Right cardiac atrium (tissue), 5 donors: ENCODE measurements at regions not wholly inside any gene's neighbourhood (a gene's known extent, or its start where the extent isn't known, plus 50 kb on each side); places are given as distances from the start of the nearest gene placed in this dataset.

Source experiments
- ATAC-seq, 2 donors: fragments of 200-7000 bp; cut with Tn5 transposase; one replicate each; pipeline versions ENCODE4 v1.8.0 to v1.9.1; 2020; ENCODE audit warnings: moderate library complexity in 2 of 2, mild to moderate bottlenecking in 1 of 2
- DNase-seq, 3 donors: peaks; one replicate each; pipeline ENCODE4 v3.0.0-alpha.2; 2020
- H3K27ac ChIP-seq: one replicate; pipeline ENCODE4 v1.5.1; 2013; ENCODE audit warnings: mild to moderate bottlenecking, low read length, control low read depth, moderate library complexity
- H3K27me3 ChIP-seq: one replicate; pipeline ENCODE4 v1.6.1; 2013; ENCODE audit not compliant: control insufficient read depth, insufficient read depth
- H3K4me1 ChIP-seq: one replicate; pipeline ENCODE4 v1.6.1; 2013; ENCODE audit warnings: low read length; ENCODE audit not compliant: control insufficient read depth, insufficient read depth
- H3K4me3 ChIP-seq: one replicate; pipeline ENCODE4 v1.5.1; 2013; ENCODE audit warnings: low read length, control low read depth
- H3K9me3 ChIP-seq: one replicate; pipeline ENCODE4 v1.6.1; 2013; ENCODE audit warnings: low read length; ENCODE audit not compliant: control insufficient read depth
- WGBS: extraction: QIAGEN DNeasy Blood & Tissue Kit; methylation state at CpG from one replicate; pipeline ENCODE4 v1.1.7; 2013; 5-methylcytosine and 5-hydroxymethylcytosine counted together
- intact Hi-C, 4 donors: fragments of 100-400 bp; cut with DNase I; formaldehyde crosslinking; loops; one replicate each; pipeline versions ENCODE4 v1.11.0 to v1.14.0; 2022 to 2023
- donor health status: healthy with polysubstance abuse.
- donor health status: DM: no; HTN: yes; CAD: no.
- donor health status: DM: no; HTN: no; CAD: no.
- donor health status: DM: no; HTN: yes; CAD: no; lungs with severe emphysema.
- donor health status: DM: yes; HTN: yes; CAD: no.

GRCh38 chr2:3115301-3116042 lies 262.1 kb downstream of the EIPR1 start:
- DNase-seq (no peak), ATAC-seq (no peak)
- Histone ChIP-seq H3K9me3 (no peaks in the 10 kb centered on the region), H3K27me3 (no peaks in the 10 kb centered on the region), H3K4me3 (no peak overlapping the region), H3K27ac (no peak overlapping the region), H3K4me1 (no peaks in the 10 kb centered on the region)
- intact Hi-C loops, result no loop called here
- 86% methylated on average over 13 of the region's 13 CpGs for WGBS

DNA sequence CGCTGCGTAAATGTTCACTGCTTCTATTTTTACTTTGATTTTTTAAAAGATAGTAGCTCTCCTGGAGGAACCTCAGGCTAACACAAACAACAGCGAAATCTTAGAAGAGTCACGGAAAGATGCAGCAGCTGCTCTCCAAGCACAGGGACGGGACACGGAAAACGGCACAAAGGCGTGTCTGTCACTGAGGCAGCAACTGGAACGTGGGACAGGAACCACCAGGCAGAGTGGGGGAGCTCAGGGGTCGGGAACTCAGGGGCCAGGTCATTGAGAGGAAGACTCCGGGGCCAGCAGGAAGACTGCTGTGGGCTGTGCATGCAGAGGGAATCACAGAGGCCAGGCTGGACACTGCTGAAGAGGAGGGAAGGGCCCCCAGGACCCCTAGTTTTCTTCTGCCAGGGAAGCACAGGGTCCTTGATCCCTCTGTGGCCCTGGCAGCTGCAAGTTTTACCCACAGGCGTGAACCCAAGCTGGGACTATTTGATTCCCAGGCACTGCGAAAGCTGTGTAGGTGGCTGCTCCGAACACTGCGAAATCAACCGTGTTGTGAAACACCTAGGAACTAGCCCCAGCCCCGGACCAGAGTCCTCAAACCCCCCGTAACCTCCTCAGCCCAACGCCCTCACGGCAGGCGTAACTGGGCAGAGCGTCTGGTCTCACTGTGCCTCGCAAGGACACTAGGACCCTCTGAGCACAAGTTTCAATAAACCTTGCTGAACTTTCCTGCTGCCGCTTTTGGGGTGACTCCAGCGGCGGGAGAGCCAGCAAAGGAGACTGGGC lies 263.0 kb downstream of the EIPR1 start:
- no peak for DNase-seq
- 85% methylated on average over 26 of the region's 26 CpGs for WGBS

GRCh38 chr2:3113769-3114168 lies 263.8 kb downstream of the EIPR1 start:
- whole genome bisulfite sequencing, result 88% methylated on average over 6 of the region's 6 CpGs
- no peak for DNase-seq
- no peak overlapping the region for H3K27ac ChIP-seq

More for the DNA sequence above, 263.0 kb downstream of the EIPR1 start:
- no peaks in the 10 kb centered on the region for H3K27me3 ChIP-seq
- no peaks in the 10 kb centered on the region for H3K9me3 ChIP-seq
- H3K27ac ChIP-seq, result no peak overlapping the region
- no peaks in the 10 kb centered on the region for H3K4me1 ChIP-seq
- H3K4me3 ChIP-seq, result no peak overlapping the region
- intact Hi-C loops, result no loop called here
- ATAC-seq, result no peak

DNA sequence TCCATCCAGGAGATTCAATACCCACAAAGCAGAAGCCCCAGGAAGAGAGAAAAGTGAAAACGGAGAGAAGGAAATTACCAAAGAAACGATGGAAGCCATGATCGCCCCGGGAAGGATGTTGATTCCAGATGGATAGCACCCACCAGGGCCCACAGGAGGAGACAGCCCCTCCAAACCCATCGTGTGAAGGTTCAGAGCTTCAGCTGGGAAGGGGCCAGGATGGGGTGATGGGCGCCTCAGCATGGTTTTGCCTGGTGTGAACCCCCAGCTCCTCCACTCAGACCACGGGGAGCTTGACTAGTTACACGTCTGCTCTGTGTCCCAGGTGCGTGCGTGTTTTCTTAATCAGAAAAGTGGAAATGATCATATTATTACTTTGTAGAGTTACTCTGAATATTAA lies 264.5 kb downstream of the EIPR1 start:
- 90% methylated on average over 10 of the region's 10 CpGs for WGBS
- Histone ChIP-seq H3K9me3 (no peaks in the 10 kb centered on the region), H3K4me1 (no peaks in the 10 kb centered on the region), H3K4me3 (no peak overlapping the region), H3K27ac (no peak overlapping the region), H3K27me3 (no peaks in the 10 kb centered on the region)
- intact Hi-C loops, result no loop called here
- ATAC-seq (no peak), DNase-seq (no peak)

More at GRCh38 chr2:3113769-3114168, 263.8 kb downstream of the EIPR1 start:
- no peak overlapping the region for H3K4me3 ChIP-seq
- H3K9me3 ChIP-seq, result no peaks in the 10 kb centered on the region
- intact Hi-C loops, result no loop called here
- no peak for ATAC-seq
- no peaks in the 10 kb centered on the region for H3K4me1 ChIP-seq
- no peaks in the 10 kb centered on the region for H3K27me3 ChIP-seq

DNA sequence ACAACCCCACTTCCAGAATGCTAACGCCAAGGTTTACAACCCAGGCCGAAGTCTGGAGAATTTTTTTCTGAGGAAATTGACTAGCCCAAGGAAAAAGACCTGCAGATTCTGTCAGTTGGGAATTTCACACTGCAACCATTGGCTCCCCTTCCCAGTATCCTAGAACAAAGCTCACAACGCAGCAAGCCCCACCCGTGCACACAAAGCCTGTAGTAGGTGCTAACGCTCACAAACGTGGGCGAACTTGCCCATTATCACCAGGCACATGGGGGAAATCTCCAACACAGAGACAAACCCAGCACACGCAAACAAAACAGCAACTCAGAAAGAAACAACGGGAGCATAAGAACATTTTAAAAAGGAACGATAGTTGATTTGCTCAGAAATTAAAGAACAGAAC lies 265.1 kb downstream of the EIPR1 start:
- ATAC-seq (no peak), DNase-seq (no peak)
- Histone ChIP-seq H3K27ac (no peak overlapping the region), H3K4me1 (no peaks in the 10 kb centered on the region), H3K4me3 (no peak overlapping the region), H3K9me3 (no peaks in the 10 kb centered on the region), H3K27me3 (no peaks in the 10 kb centered on the region)
- intact Hi-C loops, result no loop called here
- whole genome bisulfite sequencing, result 86% methylated on average over 10 of the region's 10 CpGs

DNA sequence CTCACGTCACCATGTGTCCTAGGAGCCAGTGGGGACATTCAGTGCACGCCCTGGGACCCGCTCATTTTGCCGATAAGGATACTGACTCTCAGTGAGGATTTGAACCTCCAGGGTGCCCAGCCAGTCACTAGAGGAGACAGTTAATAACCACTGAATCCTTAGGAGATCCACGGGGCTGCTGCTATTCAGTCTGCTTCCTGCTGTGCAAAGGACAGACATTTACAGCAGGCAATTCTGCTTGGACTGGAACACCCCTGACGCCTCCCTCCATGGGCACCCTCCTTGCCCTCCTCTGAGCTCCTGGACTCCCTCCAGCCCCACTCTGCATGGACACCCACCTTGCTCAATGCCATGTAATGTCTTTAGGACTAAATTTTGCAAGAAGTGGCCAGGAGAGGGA lies 265.5 kb downstream of the EIPR1 start:
- Histone ChIP-seq H3K9me3 (no peaks in the 10 kb centered on the region), H3K27me3 (no peaks in the 10 kb centered on the region), H3K4me1 (no peaks in the 10 kb centered on the region), H3K4me3 (no peak overlapping the region), H3K27ac (no peak overlapping the region)
- ATAC-seq (no peak), DNase-seq (no peak)
- intact Hi-C loops, result no loop called here
- WGBS, result 89% methylated on average over 6 of the region's 6 CpGs

- Histone ChIP-seq H3K9me3 (no peaks in the 10 kb centered on the region), H3K4me1 (no peaks in the 10 kb centered on the region), H3K27me3 (no peaks in the 10 kb centered on the region), H3K27ac (no peak overlapping the region), H3K4me3 (no peak overlapping the region)
- WGBS, result 82% methylated on average over 7 of the region's 7 CpGs
- ATAC-seq (no peak), DNase-seq (no peak)
- intact Hi-C loops, result no loop called here
These were observed 266.5 kb downstream of the EIPR1 start for GRCh38 chr2:3110994-3111666.

DNA sequence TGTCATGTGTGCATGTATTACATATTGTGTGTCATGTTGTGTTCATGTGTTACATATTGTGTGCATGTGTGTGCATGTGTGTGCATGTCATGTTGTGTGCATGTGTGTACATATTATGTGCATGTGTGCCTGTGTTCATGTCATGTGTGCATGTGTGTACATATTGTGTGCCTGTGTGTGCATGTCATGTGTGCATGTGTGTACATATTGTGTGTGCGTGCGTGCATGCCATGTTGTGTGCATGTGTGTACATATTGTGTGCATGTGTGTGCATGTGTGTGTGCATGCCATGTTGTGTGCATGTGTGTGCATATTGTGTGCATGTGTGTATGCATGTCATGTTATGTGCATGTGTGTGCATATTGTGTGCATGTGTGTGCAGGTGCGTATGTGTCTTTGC lies 267.1 kb downstream of the EIPR1 start:
- Histone ChIP-seq H3K4me1 (no peaks in the 10 kb centered on the region), H3K27ac (no peak overlapping the region), H3K4me3 (no peak overlapping the region), H3K9me3 (no peaks in the 10 kb centered on the region), H3K27me3 (no peaks in the 10 kb centered on the region)
- WGBS, result 97% methylated on average over 3 of the region's 3 CpGs
- DNase-seq (no peak), ATAC-seq (no peak)
- intact Hi-C loops, result no loop called here

- DNase-seq, result peak in 1 of 3 donors; percentile 37
These were observed 268.6 kb downstream of the EIPR1 start for GRCh38 chr2:3108710-3109702.

DNA sequence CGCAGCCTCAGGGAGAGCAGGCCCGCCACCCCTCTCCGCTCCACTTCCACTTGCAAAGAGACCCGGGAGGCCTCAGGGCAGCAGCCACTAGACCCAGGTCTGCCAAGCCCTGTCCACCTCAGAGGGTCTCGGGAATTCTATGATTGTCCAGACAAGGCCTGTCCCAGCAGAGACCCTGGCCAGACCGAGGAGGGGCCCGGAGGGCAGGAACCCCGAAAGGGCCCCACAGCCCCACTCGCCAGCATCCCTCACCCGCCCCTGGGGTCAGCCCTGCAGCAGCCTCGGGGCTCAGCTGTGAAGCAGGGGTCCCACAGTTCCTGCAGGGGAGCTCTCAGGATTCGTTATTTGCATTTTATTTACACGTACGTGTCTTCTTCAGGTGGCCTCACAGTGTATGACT lies 269.5 kb downstream of the EIPR1 start:
- DNase-seq (peak in 1 of 3 donors; percentile 34), ATAC-seq (no peak)
- no peaks in the 10 kb centered on the region for H3K9me3 ChIP-seq
- no peak overlapping the region for H3K27ac ChIP-seq
- no peaks in the 10 kb centered on the region for H3K4me1 ChIP-seq
- intact Hi-C loops, result no loop called here
- WGBS, result 91% methylated on average over 14 of the region's 14 CpGs
- H3K4me3 ChIP-seq, result no peak overlapping the region
- no peaks in the 10 kb centered on the region for H3K27me3 ChIP-seq

More at GRCh38 chr2:3108710-3109702, 268.6 kb downstream of the EIPR1 start:
- Histone ChIP-seq H3K4me3 (no peak overlapping the region), H3K27ac (no peak overlapping the region), H3K9me3 (no peaks in the 10 kb centered on the region), H3K27me3 (no peaks in the 10 kb centered on the region), H3K4me1 (no peaks in the 10 kb centered on the region)
- peak in 1 of 2 donors; percentile 41 for ATAC-seq
- WGBS, result 91% methylated on average over 29 of the region's 29 CpGs
- intact Hi-C loops, result no loop called here
